H9 (cell line): ENCODE measurements at regions not wholly inside any gene's neighbourhood (a gene's known extent, or its start where the extent isn't known, plus 50 kb on each side); places are given as distances from the start of the nearest gene placed in this dataset.
"Not testable (repeated sequence)": the region's sequence is repeated elsewhere in the genome, so short reads cannot be mapped to it uniquely, and the experiment has no call there.

ENCODE experiments used
- DNase-seq: peaks from one replicate; pipeline ENCODE4 v3.0.0-alpha.2; 2017
- H2AFZ ChIP-seq: one replicate; pipeline ENCODE4 v1.6.1; 2013; ENCODE audit warnings: mild to moderate bottlenecking, low read length, control low read depth, moderate library complexity
- H2AK5ac ChIP-seq: 2 replicates; pipeline ENCODE4 v1.6.1; 2013; ENCODE audit warnings: low read length, control low read depth, mixed read lengths; ENCODE audit not compliant: insufficient read length
- H2BK120ac ChIP-seq: one replicate; pipeline ENCODE4 v1.6.1; 2013; ENCODE audit warnings: low read depth, mild to moderate bottlenecking, low read length, control low read depth, inconsistent platforms; ENCODE audit not compliant: poor library complexity, severe bottlenecking
- H2BK12ac ChIP-seq: 2 replicates; pipeline ENCODE4 v1.6.1; 2013; ENCODE audit warnings: low read length, control low read depth, mixed read lengths, low read depth; ENCODE audit not compliant: insufficient read length
- H2BK15ac ChIP-seq: 2 replicates; pipeline ENCODE4 v1.6.1; 2013; ENCODE audit warnings: low read depth, low read length, control low read depth
- H2BK20ac ChIP-seq: one replicate; pipeline ENCODE4 v1.6.1; 2013; ENCODE audit warnings: low read depth, mild to moderate bottlenecking, low read length, control low read depth, inconsistent platforms; ENCODE audit not compliant: poor library complexity, severe bottlenecking
- H2BK5ac ChIP-seq: 2 replicates; pipeline ENCODE4 v1.6.1; 2013; ENCODE audit warnings: low read length, control low read depth, mixed read lengths; ENCODE audit not compliant: insufficient read length
- H3K14ac ChIP-seq: 2 replicates; pipeline ENCODE4 v1.6.1; 2013; ENCODE audit warnings: low read length, control low read depth; ENCODE audit not compliant: insufficient read depth
- H3K18ac ChIP-seq: 2 replicates; pipeline ENCODE4 v1.6.1; 2013; ENCODE audit warnings: low read depth, mild to moderate bottlenecking, mixed read lengths, low read length, control low read depth; ENCODE audit not compliant: insufficient read length
- H3K23ac ChIP-seq: 2 replicates; pipeline ENCODE4 v1.6.1; 2013; ENCODE audit warnings: low read length, control low read depth, mixed read lengths, low read depth; ENCODE audit not compliant: insufficient read length
- H3K23me2 ChIP-seq: 2 replicates; pipeline ENCODE4 v1.6.1; 2013; ENCODE audit warnings: low read depth, mild to moderate bottlenecking, mixed read lengths, low read length, control low read depth; ENCODE audit not compliant: insufficient read length, poor library complexity, severe bottlenecking
- H3K27ac ChIP-seq: 2 replicates; pipeline ENCODE4 v1.5.1; 2013; ENCODE audit warnings: low read length, control low read depth, mixed read lengths, low read depth; ENCODE audit not compliant: insufficient read length
- H3K27me3 ChIP-seq: 2 replicates; pipeline ENCODE4 v1.6.1; 2013; ENCODE audit warnings: low read length, control low read depth, inconsistent platforms; ENCODE audit not compliant: insufficient read depth
- H3K4ac ChIP-seq: 2 replicates; pipeline ENCODE4 v1.6.1; 2013; ENCODE audit warnings: low read depth, mild to moderate bottlenecking, control low read depth, inconsistent platforms, low read length, moderate library complexity
- H3K4me1 ChIP-seq: 2 replicates; pipeline ENCODE4 v1.6.1; 2013; ENCODE audit warnings: low read length, control low read depth, inconsistent platforms; ENCODE audit not compliant: insufficient read depth
- H3K4me2 ChIP-seq: 2 replicates; pipeline ENCODE4 v1.6.1; 2013; ENCODE audit warnings: low read length, control low read depth, mixed read lengths; ENCODE audit not compliant: insufficient read length, insufficient read depth
- H3K56ac ChIP-seq: 2 replicates; pipeline ENCODE4 v1.6.1; 2013; ENCODE audit warnings: low read depth, mild to moderate bottlenecking, mixed read lengths, low read length, control low read depth; ENCODE audit not compliant: insufficient read length
- H3K79me1 ChIP-seq: 2 replicates; pipeline ENCODE4 v1.6.1; 2013; ENCODE audit warnings: low read depth, mild to moderate bottlenecking, moderate library complexity, low read length, control low read depth, inconsistent platforms; ENCODE audit not compliant: insufficient read depth, poor library complexity, severe bottlenecking
- H3K79me2 ChIP-seq: 2 replicates; pipeline ENCODE4 v1.6.1; 2013; ENCODE audit warnings: low read length, control low read depth, inconsistent platforms; ENCODE audit not compliant: insufficient read depth
- H3K9ac ChIP-seq: 2 replicates; pipeline ENCODE4 v1.6.1; 2013; ENCODE audit warnings: low read length, control low read depth, mixed read lengths; ENCODE audit not compliant: insufficient read length; ENCODE audit errors: extremely low read depth
- H3K9me3 ChIP-seq: one replicate; pipeline ENCODE4 v1.6.1; 2013; ENCODE audit warnings: low read depth, low read length, inconsistent platforms; ENCODE audit not compliant: control insufficient read depth
- H3T11ph ChIP-seq: one replicate; pipeline ENCODE4 v1.6.1; 2013; ENCODE audit warnings: mild to moderate bottlenecking, low read length, control low read depth, inconsistent platforms
- H4K20me1 ChIP-seq: one replicate; pipeline ENCODE4 v1.6.1; 2013; ENCODE audit not compliant: control insufficient read depth, insufficient read length, insufficient read depth
- H4K5ac ChIP-seq: 2 replicates; pipeline ENCODE4 v1.6.1; 2013; ENCODE audit warnings: low read depth, mild to moderate bottlenecking, mixed read lengths, low read length, control low read depth; ENCODE audit not compliant: insufficient read length
- H4K8ac ChIP-seq: replicated peaks from 2 replicates; pipeline ENCODE4 v1.6.1; 2013; ENCODE audit warnings: low read length, control low read depth, mixed read lengths, low read depth; ENCODE audit not compliant: insufficient read length
- H4K91ac ChIP-seq: 2 replicates; pipeline ENCODE4 v1.6.1; 2013; ENCODE audit warnings: low read depth, mild to moderate bottlenecking, moderate library complexity, mixed read lengths, low read length, control low read depth; ENCODE audit not compliant: insufficient read length
- H3K27ac Mint-ChIP-seq, 3 experiments: 2 replicates in 2 of 3; 3 replicates in 1 of 3; pipeline ENCODE4 v1.8.0; 2020 to 2021; ENCODE audit warnings: mixed read lengths in 3 of 3, mild to moderate bottlenecking in 1 of 3, moderate library complexity in 1 of 3
- H3K27me3 Mint-ChIP-seq: 2 replicates; pipeline ENCODE4 v1.8.0; 2021; ENCODE audit warnings: low read depth, mild to moderate bottlenecking, moderate library complexity, mixed read lengths
- H3K36me3 Mint-ChIP-seq, 3 experiments: 2 replicates in 2 of 3; 3 replicates in 1 of 3; pipeline ENCODE4 v1.8.0; 2020 to 2021; ENCODE audit warnings: low read depth in 3 of 3, mixed read lengths in 3 of 3; ENCODE audit not compliant: insufficient read depth in 1 of 3
- H3K4me1 Mint-ChIP-seq, 2 experiments: 2 replicates each; pipeline ENCODE4 v1.8.0; 2020; ENCODE audit warnings: mixed read lengths in 2 of 2
- H3K4me3 Mint-ChIP-seq, 2 experiments: 2 replicates in 1 of 2; 3 replicates in 1 of 2; pipeline ENCODE4 v1.8.0; 2020 to 2021; ENCODE audit warnings: mild to moderate bottlenecking in 2 of 2, mixed read lengths in 2 of 2, moderate library complexity in 1 of 2
- H3K9me3 Mint-ChIP-seq, 2 experiments: 2 replicates in 1 of 2; 3 replicates in 1 of 2; pipeline ENCODE4 v1.8.0; 2020; ENCODE audit warnings: mild to moderate bottlenecking in 2 of 2, mixed read lengths in 2 of 2, moderate library complexity in 1 of 2
- WGBS: extraction: QIAGEN DNeasy Blood & Tissue Kit; methylation state at CpG from one replicate; pipeline ENCODE4 v1.1.7; 2013; ENCODE audit warnings: missing lambda C conversion rate, low lambda C conversion rate, mixed read lengths; ENCODE audit not compliant: insufficient read length; ENCODE audit errors: extremely low coverage; 5-methylcytosine and 5-hydroxymethylcytosine counted together

- H3K27ac ChIP-seq, H2BK20ac ChIP-seq, H4K20me1 ChIP-seq, DNase-seq, H3K18ac ChIP-seq, H3K23me2 ChIP-seq, H3K9me3 ChIP-seq, H2AFZ ChIP-seq, H3K56ac ChIP-seq, H2BK12ac ChIP-seq, H2BK15ac ChIP-seq, H3K4me1 Mint-ChIP-seq, H3K36me3 Mint-ChIP-seq, H3K79me2 ChIP-seq, H3K27me3 ChIP-seq, H3K27ac Mint-ChIP-seq, H3T11ph ChIP-seq, H4K5ac ChIP-seq, H3K27me3 Mint-ChIP-seq, H3K79me1 ChIP-seq, H3K4me1 ChIP-seq, H3K4me3 Mint-ChIP-seq, H3K14ac ChIP-seq, H3K4me2 ChIP-seq, H3K4ac ChIP-seq, H4K8ac ChIP-seq, H3K9me3 Mint-ChIP-seq, H3K9ac ChIP-seq, H2BK5ac ChIP-seq, H3K23ac ChIP-seq, H2BK120ac ChIP-seq, H2AK5ac ChIP-seq, H4K91ac ChIP-seq: not testable (repeated sequence)
- WGBS, result no CpG with 5 or more reads among the region's 4 CpGs
Measured at GRCh38 chr15:20972762-20973161, 106.6 kb upstream of the POTEB2 start.

GRCh38 chr15:20959299-20959698, 93.2 kb upstream of the POTEB2 start:
- H4K5ac ChIP-seq, H3K4ac ChIP-seq, H3K18ac ChIP-seq, H3T11ph ChIP-seq, H3K4me1 ChIP-seq, H3K27me3 ChIP-seq, H2BK20ac ChIP-seq, H2BK15ac ChIP-seq, H3K79me1 ChIP-seq, H3K36me3 Mint-ChIP-seq, H3K4me1 Mint-ChIP-seq, H3K9ac ChIP-seq, H3K56ac ChIP-seq, DNase-seq, H3K14ac ChIP-seq, H2AFZ ChIP-seq, H4K8ac ChIP-seq, H2AK5ac ChIP-seq, H4K20me1 ChIP-seq, H3K23me2 ChIP-seq, H3K27me3 Mint-ChIP-seq, H3K23ac ChIP-seq, H2BK120ac ChIP-seq, H2BK12ac ChIP-seq, H3K4me3 Mint-ChIP-seq, H2BK5ac ChIP-seq, H3K9me3 Mint-ChIP-seq, H3K9me3 ChIP-seq, H3K4me2 ChIP-seq, H3K27ac ChIP-seq, H3K79me2 ChIP-seq, H3K27ac Mint-ChIP-seq, H4K91ac ChIP-seq: not testable (repeated sequence)
- no CpG with 5 or more reads among the region's 2 CpGs for WGBS
